Tongue (tissue), 1 donor: ENCODE measurements at regions not wholly inside any gene's neighbourhood (a gene's known extent, or its start where the extent isn't known, plus 50 kb on each side); places are given as distances from the start of the nearest gene placed in this dataset.

ENCODE experiments used
- DNase-seq: peaks from one replicate; pipeline ENCODE4 v3.0.0-alpha.2; 2015

GRCh38 chr16:51035110-51035498 lies 116.0 kb downstream of the SALL1 start:
- peak; percentile 45 for DNase-seq

GRCh38 chr16:51034481-51035109 lies 116.5 kb downstream of the SALL1 start:
- DNase-seq = peak; percentile 44

- no peak for DNase-seq
These were observed 119.5 kb downstream of the SALL1 start for GRCh38 chr16:51031598-51031997.

GRCh38 chr16:51030516-51030915 lies 120.6 kb downstream of the SALL1 start:
- DNase-seq = no peak

- no peak for DNase-seq
These were observed 125.3 kb downstream of the SALL1 start for GRCh38 chr16:51025588-51026290.

DNA sequence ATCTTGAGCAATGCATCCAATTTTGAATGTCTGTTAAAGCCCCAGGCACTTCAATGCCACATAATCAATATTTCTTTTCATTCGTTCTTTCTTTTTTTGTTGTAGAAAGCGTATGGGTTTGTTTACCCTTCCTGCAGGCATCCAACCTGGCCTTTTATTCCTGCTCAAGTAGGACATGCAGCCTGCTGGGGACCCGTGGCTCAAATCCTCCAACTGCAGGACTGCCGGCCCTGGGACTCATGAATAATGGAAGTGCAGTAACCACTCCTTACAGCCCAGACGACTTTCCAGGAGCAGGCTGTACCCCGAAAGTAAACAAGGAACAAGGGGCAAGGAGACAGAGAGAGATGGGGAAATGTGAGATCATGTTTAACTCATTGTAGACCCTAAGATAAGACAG lies 126.4 kb downstream of the SALL1 start:
- DNase-seq = no peak

DNA sequence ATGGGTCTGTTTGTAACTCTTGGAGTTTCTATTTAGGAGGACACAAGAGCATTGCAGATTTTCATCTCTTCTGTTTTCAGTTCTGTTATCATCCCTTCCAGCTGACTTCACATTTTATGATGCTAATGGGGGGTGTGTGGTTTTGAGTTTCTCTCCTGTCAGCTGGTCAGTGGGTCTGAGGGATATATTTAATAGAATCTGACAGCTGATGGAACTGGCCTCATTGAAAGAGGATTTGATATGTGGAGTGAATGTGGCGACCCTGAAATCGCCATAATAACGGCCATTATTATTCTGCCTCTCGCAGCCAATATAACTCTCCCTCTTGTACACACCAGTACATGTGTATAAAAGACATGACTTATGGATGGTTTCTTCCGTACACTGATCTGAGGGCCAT lies 128.1 kb downstream of the SALL1 start:
- DNase-seq = no peak

DNA sequence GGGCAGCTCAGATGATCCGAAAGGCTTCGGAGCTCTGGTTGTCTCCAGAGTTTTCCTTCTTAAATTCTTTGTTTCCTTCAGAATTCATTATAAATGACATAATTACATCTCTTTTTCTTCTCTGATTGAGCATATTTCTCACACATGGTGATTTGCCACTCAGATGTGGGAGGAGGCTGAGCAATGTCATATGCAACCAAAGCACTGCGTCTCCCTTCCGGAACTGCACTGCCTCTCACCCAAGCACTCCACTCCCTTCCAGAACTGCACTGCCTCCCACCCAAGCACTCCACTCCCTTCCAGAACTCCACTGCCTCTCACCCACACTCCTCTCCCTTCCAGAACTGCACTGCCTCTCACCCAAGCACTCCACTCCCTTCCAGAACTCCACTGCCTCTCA lies 131.5 kb downstream of the SALL1 start:
- no peak for DNase-seq

DNA sequence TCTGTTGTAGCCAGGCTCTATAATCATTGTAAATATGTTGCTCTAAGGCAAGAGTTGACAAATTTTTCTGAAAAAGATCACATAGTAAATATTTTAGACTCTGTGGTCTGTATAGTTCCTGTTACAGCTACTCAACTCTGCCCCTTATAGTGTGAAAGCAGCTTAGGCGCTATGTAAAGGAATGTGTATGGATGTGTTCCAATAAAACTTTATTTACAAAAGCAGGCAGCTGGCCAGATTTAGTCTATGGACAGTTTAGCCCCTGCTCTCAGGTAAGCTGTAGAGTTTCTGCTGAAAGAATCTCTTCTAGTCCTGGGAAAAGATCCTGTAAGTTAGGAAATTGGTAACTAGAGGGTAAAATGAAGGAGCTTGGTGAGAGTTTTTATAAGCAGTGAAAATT lies 133.1 kb downstream of the SALL1 start:
- no peak for DNase-seq

GRCh38 chr16:51012396-51012795 lies 138.7 kb downstream of the SALL1 start:
- no peak for DNase-seq

GRCh38 chr16:51010817-51011216 lies 140.3 kb downstream of the SALL1 start:
- no peak for DNase-seq

DNA sequence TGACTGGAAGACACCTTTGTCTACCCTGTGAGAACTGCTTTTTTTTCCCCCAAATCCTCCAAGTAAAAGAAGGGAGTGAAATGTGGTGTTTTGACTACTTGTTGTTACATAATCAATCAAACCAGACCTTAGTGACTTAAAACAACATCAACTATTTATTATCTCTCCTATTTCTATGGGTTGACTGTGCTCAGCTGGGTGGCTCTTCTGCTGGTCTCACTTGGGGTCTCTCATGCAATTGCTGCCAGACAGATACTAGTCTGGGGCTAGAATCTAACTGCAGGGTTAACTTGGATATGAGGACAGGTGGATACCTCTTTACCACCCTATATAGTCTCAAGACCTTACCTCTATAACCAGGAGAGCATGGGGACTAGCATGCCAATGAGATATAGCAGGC lies 141.3 kb downstream of the SALL1 start:
- DNase-seq = no peak

DNA sequence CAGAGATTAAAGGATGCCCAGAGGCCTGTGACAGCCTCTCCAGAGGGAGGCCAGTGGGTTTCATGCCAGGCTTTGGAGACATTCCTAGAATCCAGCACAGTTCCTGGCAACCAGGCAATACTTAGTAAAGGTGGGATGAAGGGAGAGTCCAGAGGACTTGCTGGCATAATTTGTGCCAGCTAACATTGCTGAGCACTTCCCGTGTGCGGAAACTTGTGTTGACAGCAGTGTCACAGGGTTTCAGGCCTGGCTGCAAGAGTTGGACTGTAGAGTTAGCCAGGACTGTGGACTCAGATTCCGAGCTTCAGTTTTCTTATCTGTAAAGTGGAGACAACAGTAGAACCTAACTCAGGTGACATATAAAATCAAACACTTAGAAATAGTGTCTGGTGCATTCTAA lies 141.7 kb downstream of the SALL1 start:
- no peak for DNase-seq

DNA sequence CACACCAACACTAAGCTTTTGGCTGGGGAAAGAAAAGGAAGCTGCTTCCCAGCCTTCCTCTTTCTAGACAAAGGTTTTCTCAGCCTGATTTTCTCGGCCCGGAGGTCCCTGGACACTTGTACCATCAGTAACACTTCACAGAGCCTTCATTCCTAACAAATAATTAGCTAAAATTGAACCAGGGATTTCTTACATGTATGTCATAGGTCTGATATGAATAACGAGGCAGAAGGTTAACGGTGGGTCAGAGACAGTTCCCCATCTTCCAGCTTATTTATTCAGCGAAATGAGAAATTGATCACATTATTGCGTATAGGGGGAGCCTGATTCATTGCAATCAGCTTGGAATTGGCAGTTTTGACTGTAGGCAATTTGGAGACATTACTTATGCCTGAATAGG lies 142.5 kb downstream of the SALL1 start:
- no peak for DNase-seq

GRCh38 chr16:51008037-51008436 lies 143.0 kb downstream of the SALL1 start:
- DNase-seq = no peak

GRCh38 chr16:51003850-51004566 lies 147.1 kb downstream of the SALL1 start:
- no peak for DNase-seq

GRCh38 chr16:51002881-51003490 lies 148.1 kb downstream of the SALL1 start:
- DNase-seq = no peak

GRCh38 chr16:50999181-50999580 lies 151.9 kb downstream of the SALL1 start:
- no peak for DNase-seq

- DNase-seq = no peak
These were observed 152.7 kb downstream of the SALL1 start for GRCh38 chr16:50998411-50998810.

GRCh38 chr16:50997679-50998078 lies 153.4 kb downstream of the SALL1 start:
- DNase-seq = no peak

DNA sequence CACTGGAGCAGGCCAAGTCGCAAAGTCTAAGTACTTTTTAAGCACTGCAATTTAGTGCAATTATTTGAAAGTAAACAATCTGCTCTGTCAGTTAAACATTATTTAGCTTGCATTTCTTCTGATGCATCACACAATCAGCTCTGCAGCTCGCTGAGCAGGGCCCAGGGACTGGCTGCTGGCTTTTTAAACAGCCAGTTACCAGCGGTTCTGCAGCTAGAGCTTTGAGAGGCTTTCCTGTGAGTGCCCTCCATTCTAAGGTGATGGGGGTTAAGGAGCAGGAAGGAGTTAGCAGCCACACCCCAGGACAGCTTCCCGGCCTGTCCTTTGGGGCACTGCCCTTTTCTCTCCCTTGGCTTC lies 154.3 kb downstream of the SALL1 start:
- DNase-seq = no peak

DNA sequence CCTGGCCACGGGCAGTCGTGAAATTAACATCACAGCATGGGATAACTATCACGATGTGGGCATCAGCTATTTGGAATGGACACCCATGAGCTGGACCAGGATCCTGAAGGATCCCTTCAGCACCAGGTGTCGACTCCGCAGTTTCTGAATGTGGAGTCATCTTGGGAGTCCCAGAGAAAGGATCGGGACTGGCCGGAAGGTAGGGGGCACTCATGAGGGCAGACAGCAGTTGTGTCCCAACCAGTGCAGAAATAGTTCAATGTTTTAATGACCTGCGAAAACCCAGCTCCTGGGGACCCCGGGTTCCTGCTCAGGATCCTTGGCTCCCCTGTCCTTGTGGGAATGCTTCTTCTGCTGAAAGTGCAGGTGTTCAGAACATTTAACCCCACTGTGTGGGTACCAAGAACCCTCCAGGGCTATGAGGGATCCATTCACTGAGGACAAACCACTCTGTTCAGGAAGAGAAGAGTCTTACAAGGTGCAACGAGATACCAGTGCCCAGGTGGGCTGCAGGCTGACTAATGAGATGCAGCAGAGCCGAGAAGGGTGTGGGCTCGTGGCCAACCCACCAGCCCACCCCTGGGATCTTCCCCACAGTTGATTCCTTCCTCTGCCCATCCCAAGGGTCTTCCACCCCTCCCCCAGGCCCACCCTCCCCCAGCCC lies 154.8 kb downstream of the SALL1 start:
- no peak for DNase-seq

DNA sequence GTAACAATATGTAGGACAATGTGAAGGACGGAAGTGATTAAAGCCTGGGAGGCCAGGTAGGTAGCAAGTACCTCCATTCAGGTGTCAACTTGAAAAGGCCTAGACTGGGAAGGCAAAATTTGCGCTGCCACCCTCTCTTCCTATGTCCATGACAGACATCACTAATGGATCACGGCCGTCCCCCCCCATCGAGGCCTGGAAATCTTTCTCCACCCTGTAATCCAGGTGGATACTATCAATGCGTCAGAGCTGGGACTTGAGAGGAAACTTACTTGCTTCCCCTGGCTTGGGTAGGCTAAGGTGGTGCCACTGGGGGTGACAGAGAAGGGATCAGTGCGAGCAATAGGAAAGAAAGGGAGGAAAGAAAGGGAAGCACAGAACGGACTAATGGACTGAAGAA lies 156.1 kb downstream of the SALL1 start:
- no peak for DNase-seq
